Tibial nerve (tissue), 4 donors: ENCODE measurements at regions not wholly inside any gene's neighbourhood (a gene's known extent, or its start where the extent isn't known, plus 50 kb on each side); places are given as distances from the start of the nearest gene placed in this dataset.

Experiments
- DNase-seq, 2 donors: peaks; one replicate each; pipeline ENCODE4 v3.0.0-alpha.2; 2019; ENCODE audit warnings: low spot score in 2 of 2
- H3K27ac ChIP-seq, 4 donors: fragments of 200-600 bp; sonication (generic) in 3 of 4; one replicate each; pipeline ENCODE4 v1.5.1; 2017 to 2019; ENCODE audit warnings: mild to moderate bottlenecking in 1 of 4
- H3K27me3 ChIP-seq, 2 donors: fragments of 200-600 bp; sonication (generic) in 1 of 2; one replicate each; pipeline versions ENCODE4 v1.5.1 to v1.6.0; 2017 to 2019
- H3K36me3 ChIP-seq, 3 donors: fragments of 200-600 bp; sonication (generic); one replicate each; pipeline ENCODE4 v1.5.1; 2018 to 2019
- H3K4me1 ChIP-seq, 4 donors: fragments of 200-600 bp; sonication (generic) in 3 of 4; one replicate each; pipeline ENCODE4 v1.5.1; 2017 to 2019
- H3K4me3 ChIP-seq, 4 donors: fragments of 200-600 bp; sonication (generic) in 3 of 4; one replicate each; pipeline ENCODE4 v1.5.1; 2017 to 2019; ENCODE audit warnings: mild to moderate bottlenecking in 1 of 4, moderate library complexity in 1 of 4
- H3K9me3 ChIP-seq, 4 donors: fragments of 200-600 bp; sonication (generic) in 3 of 4; one replicate each; pipeline ENCODE4 v1.5.1; 2017 to 2019
- EP300 ChIP-seq, 2 donors: sonication (generic); formaldehyde crosslinking; IDR thresholded peaks; one replicate each; pipeline ENCODE4 v1.6.1; 2017; ENCODE audit warnings: antibody characterized with exemption in 2 of 2, mild to moderate bottlenecking in 1 of 2
- POLR2A ChIP-seq, 2 donors: fragments of 450-650 bp; IDR thresholded peaks; one replicate each; pipeline ENCODE4 v1.6.1; 2017; ENCODE audit warnings: antibody characterized with exemption in 2 of 2, mild to moderate bottlenecking in 2 of 2, moderate library complexity in 2 of 2
- WGBS, 2 donors: methylation state at CpG; one replicate each; pipeline ENCODE4 v1.1.5; 2018; 5-methylcytosine and 5-hydroxymethylcytosine counted together
- TF ChIP-seq, protein P1 (sequence below), 5 experiments: fragments of 200-600 bp in 3 of 5; fragments of 450-650 bp in 2 of 5; sonication (generic) in 3 of 5; IDR thresholded peaks; one replicate each; pipeline ENCODE4 v1.5.1; 2016 to 2019; ENCODE audit warnings: antibody characterized with exemption in 5 of 5, mild to moderate bottlenecking in 3 of 5, moderate library complexity in 2 of 5

GRCh38 chr5:158284242-158284641 is 425.3 kb upstream of the CLINT1 start:
- Histone ChIP-seq H3K9me3 (peaks cover 0 to 2% (median 0%) of the 10 kb centered on the region in 4 donors), H3K27me3 (no peaks in the 10 kb centered on the region), H3K36me3 (no peaks in the 10 kb centered on the region), H3K4me3 (no peak overlapping the region), H3K27ac (no peak overlapping the region), H3K4me1 (peaks cover 0 to 7% (median 0%) of the 10 kb centered on the region in 4 donors)
- DNase-seq, result no peak
- TF ChIP-seq EP300 (IDR thresholded peaks at IDR 0.05) (no peak), POLR2A (IDR thresholded peaks at IDR 0.05) (no peak)
- TF ChIP-seq, protein P1, sequence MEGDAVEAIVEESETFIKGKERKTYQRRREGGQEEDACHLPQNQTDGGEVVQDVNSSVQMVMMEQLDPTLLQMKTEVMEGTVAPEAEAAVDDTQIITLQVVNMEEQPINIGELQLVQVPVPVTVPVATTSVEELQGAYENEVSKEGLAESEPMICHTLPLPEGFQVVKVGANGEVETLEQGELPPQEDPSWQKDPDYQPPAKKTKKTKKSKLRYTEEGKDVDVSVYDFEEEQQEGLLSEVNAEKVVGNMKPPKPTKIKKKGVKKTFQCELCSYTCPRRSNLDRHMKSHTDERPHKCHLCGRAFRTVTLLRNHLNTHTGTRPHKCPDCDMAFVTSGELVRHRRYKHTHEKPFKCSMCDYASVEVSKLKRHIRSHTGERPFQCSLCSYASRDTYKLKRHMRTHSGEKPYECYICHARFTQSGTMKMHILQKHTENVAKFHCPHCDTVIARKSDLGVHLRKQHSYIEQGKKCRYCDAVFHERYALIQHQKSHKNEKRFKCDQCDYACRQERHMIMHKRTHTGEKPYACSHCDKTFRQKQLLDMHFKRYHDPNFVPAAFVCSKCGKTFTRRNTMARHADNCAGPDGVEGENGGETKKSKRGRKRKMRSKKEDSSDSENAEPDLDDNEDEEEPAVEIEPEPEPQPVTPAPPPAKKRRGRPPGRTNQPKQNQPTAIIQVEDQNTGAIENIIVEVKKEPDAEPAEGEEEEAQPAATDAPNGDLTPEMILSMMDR (IDR thresholded peaks at IDR 0.05), result no peak
- 81 to 84% methylated on average over 2 of the region's 2 CpGs for WGBS, 2 donors

- Histone ChIP-seq H3K27ac (no peak overlapping the region), H3K9me3 (peaks cover 0 to 2% (median 0%) of the 10 kb centered on the region in 4 donors), H3K27me3 (no peaks in the 10 kb centered on the region), H3K4me1 (peaks cover 0 to 7% (median 0%) of the 10 kb centered on the region in 4 donors), H3K36me3 (no peaks in the 10 kb centered on the region), H3K4me3 (no peak overlapping the region)
- WGBS, 2 donors, result 74 to 83% methylated on average over 4 of the region's 4 CpGs
- no peak for DNase-seq
- TF ChIP-seq, protein P1 (IDR thresholded peaks at IDR 0.05), result no peak
- TF ChIP-seq EP300 (IDR thresholded peaks at IDR 0.05) (no peak), POLR2A (IDR thresholded peaks at IDR 0.05) (no peak)
Measured at GRCh38 chr5:158283397-158283796, 424.5 kb upstream of the CLINT1 start.

- H3K27me3 ChIP-seq, result no peaks in the 10 kb centered on the region
- no peak overlapping the region for H3K27ac ChIP-seq
- TF ChIP-seq, protein P1 (IDR thresholded peaks at IDR 0.05), result no peak
- TF ChIP-seq EP300 (IDR thresholded peaks at IDR 0.05) (no peak), POLR2A (IDR thresholded peaks at IDR 0.05) (no peak)
- H3K4me1 ChIP-seq, result no peaks in the 10 kb centered on the region
- H3K9me3 ChIP-seq, result peaks cover 0 to 2% (median 0%) of the 10 kb centered on the region in 4 donors
- WGBS, 2 donors, result 68 to 86% methylated on average over 4 of the region's 4 CpGs
- H3K4me3 ChIP-seq, result no peak overlapping the region
- no peak for DNase-seq
- no peaks in the 10 kb centered on the region for H3K36me3 ChIP-seq
Measured at GRCh38 chr5:158278216-158278925, 419.4 kb upstream of the CLINT1 start.

DNA sequence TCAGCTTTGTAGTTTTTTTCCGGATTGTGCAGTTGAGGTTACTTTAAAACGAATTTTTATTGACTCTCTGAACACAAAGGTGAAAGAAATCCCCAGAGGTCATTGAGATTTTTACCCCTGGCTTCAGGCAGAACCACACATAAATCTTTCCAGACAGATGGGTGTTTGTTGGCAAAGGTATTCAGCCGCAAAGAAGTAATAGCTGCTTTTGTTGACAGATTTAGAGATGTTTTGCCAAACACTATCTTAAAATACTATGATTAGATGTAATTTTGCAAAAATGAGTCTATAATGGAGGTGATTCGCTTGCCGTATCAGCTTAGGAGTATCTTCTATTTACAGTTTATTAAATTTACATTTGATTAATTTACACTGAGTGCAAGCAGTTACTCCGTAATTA is 418.3 kb upstream of the CLINT1 start:
- Histone ChIP-seq H3K36me3 (no peaks in the 10 kb centered on the region), H3K4me1 (no peaks in the 10 kb centered on the region), H3K9me3 (peaks cover 0 to 2% (median 0%) of the 10 kb centered on the region in 4 donors), H3K4me3 (no peak overlapping the region), H3K27me3 (no peaks in the 10 kb centered on the region), H3K27ac (no peak overlapping the region)
- DNase-seq, result no peak
- TF ChIP-seq POLR2A (IDR thresholded peaks at IDR 0.05) (no peak), EP300 (IDR thresholded peaks at IDR 0.05) (no peak)
- TF ChIP-seq, protein P1 (IDR thresholded peaks at IDR 0.05), result no peak
- 75 to 76% methylated on average over 6 of the region's 6 CpGs for WGBS, 2 donors

DNA sequence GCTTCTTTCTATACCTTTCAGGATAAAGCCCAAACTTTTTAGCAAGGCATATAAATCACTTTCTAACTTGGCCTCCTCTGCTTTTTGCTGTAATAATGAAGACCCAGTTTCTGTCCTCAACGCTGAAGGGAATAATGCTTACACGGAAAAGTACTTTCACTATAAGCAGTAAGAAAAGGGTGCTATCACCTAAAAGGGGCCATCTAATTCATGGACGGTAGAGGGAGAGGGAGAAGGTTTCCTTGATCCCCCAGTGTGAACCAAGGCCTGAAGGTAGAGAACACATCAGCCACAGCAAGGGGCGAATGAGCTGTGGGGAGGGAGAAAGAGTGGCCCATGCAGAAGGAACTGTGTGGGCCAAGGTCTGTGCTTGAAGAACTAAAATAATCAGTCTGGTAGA is 417.7 kb upstream of the CLINT1 start:
- TF ChIP-seq, protein P1 (IDR thresholded peaks at IDR 0.05), result no peak
- no peak for TF ChIP-seq POLR2A (IDR thresholded peaks at IDR 0.05)
- TF ChIP-seq EP300 (IDR thresholded peaks at IDR 0.05), result no peak
- Histone ChIP-seq H3K27ac (no peak overlapping the region), H3K27me3 (no peaks in the 10 kb centered on the region), H3K4me3 (no peak overlapping the region), H3K36me3 (no peaks in the 10 kb centered on the region), H3K9me3 (peaks cover 0 to 2% (median 0%) of the 10 kb centered on the region in 4 donors), H3K4me1 (no peaks in the 10 kb centered on the region)
- WGBS, 2 donors, result 84 to 92% methylated on average over 4 of the region's 4 CpGs
- DNase-seq, result no peak
